ENCODE measurements at regions not wholly inside any gene's neighbourhood (a gene's known extent, or its start where the extent isn't known, plus 50 kb on each side); places are given as distances from the start of the nearest gene placed in this dataset.

DNA sequence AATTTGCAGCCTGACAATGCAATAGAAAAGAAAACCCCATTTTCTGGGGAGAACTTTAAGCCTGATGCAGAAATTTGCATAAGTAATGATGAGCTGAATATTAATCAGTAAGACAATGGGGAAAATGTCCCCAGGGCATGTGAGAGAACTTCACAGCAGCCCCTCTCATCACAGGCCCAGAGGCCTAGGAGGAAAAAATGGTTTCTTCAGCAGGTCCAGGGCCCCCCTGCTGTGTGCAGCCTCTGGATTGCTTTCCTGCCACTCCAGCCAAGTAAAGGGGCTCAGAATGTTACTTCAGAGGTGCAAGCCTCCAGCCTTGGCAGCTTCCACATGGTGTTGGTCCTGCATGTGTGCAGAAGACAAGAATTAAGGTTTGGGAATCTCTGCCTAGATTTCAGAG lies 900.3 kb upstream of the ROBO1 start:
- Histone ChIP-seq H3K4me3 (no peak overlapping the region), H3K4me1 (replicated peaks) (no peaks in the 10 kb centered on the region), H3K9me3 (no peaks in the 10 kb centered on the region), H3K36me3 (no peaks in the 10 kb centered on the region), H3K27ac (no peak overlapping the region), H3K27me3 (replicated peaks; ENCODE audit: insufficient read depth) (no peaks in the 10 kb centered on the region)
- DNase-seq (ENCODE audit: low spot score): no peak
- intact Hi-C loops (cut with DNase I): no loop called here
- TF ChIP-seq POLR2A (IDR thresholded peaks at IDR 0.05) (no peak), POLR2AphosphoS5 (IDR thresholded peaks at IDR 0.05) (no peak)
- TF ChIP-seq, protein P1, sequence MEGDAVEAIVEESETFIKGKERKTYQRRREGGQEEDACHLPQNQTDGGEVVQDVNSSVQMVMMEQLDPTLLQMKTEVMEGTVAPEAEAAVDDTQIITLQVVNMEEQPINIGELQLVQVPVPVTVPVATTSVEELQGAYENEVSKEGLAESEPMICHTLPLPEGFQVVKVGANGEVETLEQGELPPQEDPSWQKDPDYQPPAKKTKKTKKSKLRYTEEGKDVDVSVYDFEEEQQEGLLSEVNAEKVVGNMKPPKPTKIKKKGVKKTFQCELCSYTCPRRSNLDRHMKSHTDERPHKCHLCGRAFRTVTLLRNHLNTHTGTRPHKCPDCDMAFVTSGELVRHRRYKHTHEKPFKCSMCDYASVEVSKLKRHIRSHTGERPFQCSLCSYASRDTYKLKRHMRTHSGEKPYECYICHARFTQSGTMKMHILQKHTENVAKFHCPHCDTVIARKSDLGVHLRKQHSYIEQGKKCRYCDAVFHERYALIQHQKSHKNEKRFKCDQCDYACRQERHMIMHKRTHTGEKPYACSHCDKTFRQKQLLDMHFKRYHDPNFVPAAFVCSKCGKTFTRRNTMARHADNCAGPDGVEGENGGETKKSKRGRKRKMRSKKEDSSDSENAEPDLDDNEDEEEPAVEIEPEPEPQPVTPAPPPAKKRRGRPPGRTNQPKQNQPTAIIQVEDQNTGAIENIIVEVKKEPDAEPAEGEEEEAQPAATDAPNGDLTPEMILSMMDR (IDR thresholded peaks at IDR 0.05): no peak

DNA sequence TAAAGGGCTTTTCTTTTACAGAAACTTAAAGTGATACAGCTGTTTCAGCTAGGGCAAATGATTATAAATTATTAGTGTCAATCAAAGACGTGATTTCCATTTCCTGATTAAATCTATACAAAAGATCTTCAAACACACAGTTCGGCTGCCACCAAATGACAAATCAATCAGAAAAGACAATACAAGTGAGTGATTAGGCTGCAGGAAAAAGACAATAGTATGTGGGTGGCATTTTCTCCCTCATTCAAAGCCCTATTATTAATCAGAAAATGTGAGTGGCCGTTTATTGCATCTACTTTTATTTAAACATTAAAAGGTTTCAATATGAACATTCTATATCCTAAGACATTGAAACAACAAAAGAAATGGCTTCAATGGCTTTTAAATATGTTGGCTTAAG lies 895.6 kb upstream of the ROBO1 start:
- DNase-seq (ENCODE audit: low spot score): no peak
- 34% methylated on average over 3 of the region's 3 CpGs for WGBS
- H3K27me3 ChIP-seq (replicated peaks; ENCODE audit: insufficient read depth): no peaks in the 10 kb centered on the region
- H3K9me3 ChIP-seq: no peaks in the 10 kb centered on the region
- TF ChIP-seq, protein P1 (IDR thresholded peaks at IDR 0.05): no peak
- TF ChIP-seq POLR2AphosphoS5 (IDR thresholded peaks at IDR 0.05) (no peak), POLR2A (IDR thresholded peaks at IDR 0.05) (no peak)
- H3K4me3 ChIP-seq: no peak overlapping the region
- intact Hi-C loops (cut with DNase I): no loop called here
- no peak overlapping the region for H3K27ac ChIP-seq
- no peaks in the 10 kb centered on the region for H3K36me3 ChIP-seq
- H3K4me1 ChIP-seq (replicated peaks): no peaks in the 10 kb centered on the region

DNA sequence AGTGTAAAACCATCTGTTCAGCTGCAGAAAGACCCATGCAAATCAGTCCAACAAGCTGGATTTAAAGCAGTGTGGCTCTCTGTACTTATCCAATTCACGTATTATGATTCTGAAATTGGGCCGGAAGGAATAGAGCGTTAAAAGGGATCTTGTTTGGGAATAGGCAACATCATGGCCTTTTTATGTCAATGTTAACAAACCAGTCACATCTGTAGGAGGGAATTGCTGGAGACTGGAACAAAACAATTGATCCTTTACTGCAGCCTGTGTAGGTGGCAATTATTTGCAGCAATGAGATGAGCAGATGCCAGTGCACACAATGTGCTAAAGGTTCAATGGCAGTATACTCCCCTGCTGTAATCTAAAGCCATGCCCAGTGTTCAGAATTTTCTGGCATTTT lies 887.4 kb upstream of the ROBO1 start:
- intact Hi-C loops (cut with DNase I): no loop called here
- TF ChIP-seq POLR2A (IDR thresholded peaks at IDR 0.05): no peak
- TF ChIP-seq, protein P1 (IDR thresholded peaks at IDR 0.05): no peak
- no peak for TF ChIP-seq POLR2AphosphoS5 (IDR thresholded peaks at IDR 0.05)
- H3K27me3 ChIP-seq (replicated peaks; ENCODE audit: insufficient read depth): no peaks in the 10 kb centered on the region
- H3K4me1 ChIP-seq (replicated peaks): no peaks in the 10 kb centered on the region
- no peaks in the 10 kb centered on the region for H3K9me3 ChIP-seq
- 88% methylated on average over 3 of the region's 3 CpGs for WGBS
- DNase-seq (ENCODE audit: low spot score): no peak
- no peak overlapping the region for H3K27ac ChIP-seq
- no peak overlapping the region for H3K4me3 ChIP-seq
- H3K36me3 ChIP-seq: no peaks in the 10 kb centered on the region

DNA sequence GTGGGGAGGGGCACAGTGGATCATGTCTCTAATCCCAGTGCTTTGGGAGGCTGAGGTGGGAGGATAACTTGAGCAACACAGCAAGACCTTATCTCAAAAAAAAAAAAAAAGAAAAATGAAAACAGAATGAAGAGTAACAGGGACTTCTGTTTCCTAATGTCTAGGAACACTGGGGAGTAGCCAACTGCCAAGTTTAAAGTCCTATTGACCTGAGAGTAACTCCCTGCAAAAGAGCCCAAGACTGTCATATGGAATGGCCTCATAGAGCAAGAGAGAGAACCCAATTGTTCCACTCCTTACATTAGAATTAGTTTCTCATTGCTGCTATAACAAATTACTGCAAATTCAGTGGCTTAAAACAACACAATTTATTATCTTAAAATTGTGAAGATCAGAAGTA lies 881.4 kb upstream of the ROBO1 start:
- Histone ChIP-seq H3K4me3 (no peak overlapping the region), H3K27me3 (replicated peaks; ENCODE audit: insufficient read depth) (no peaks in the 10 kb centered on the region), H3K36me3 (no peaks in the 10 kb centered on the region), H3K27ac (no peak overlapping the region), H3K4me1 (replicated peaks) (no peaks in the 10 kb centered on the region), H3K9me3 (no peaks in the 10 kb centered on the region)
- no peak for DNase-seq (ENCODE audit: low spot score)
- TF ChIP-seq POLR2AphosphoS5 (IDR thresholded peaks at IDR 0.05) (no peak), POLR2A (IDR thresholded peaks at IDR 0.05) (no peak)
- TF ChIP-seq, protein P1 (IDR thresholded peaks at IDR 0.05): no peak
- intact Hi-C loops (cut with DNase I): no loop called here

DNA sequence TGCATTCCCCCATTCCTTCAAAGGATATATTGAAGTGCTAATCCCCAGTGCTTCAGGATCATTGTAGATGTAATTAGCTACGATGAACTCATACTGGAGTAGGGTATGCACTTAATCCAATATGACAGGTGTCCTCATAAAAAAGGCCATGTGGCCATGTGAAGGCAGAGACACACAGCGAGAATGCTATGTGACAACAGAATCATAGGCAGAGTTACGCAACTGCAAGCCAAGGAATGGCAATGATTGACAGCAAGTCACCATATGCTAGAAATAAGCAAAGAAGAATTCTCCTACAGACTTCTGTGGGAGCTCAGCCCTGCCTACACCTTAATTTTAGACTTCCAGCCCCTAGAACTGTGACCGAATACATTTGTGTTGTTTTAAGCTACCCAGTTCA lies 875.6 kb upstream of the ROBO1 start:
- Histone ChIP-seq H3K27me3 (replicated peaks; ENCODE audit: insufficient read depth) (no peaks in the 10 kb centered on the region), H3K4me1 (replicated peaks) (no peaks in the 10 kb centered on the region), H3K9me3 (no peaks in the 10 kb centered on the region), H3K4me3 (no peak overlapping the region), H3K36me3 (no peaks in the 10 kb centered on the region), H3K27ac (no peak overlapping the region)
- TF ChIP-seq POLR2A (IDR thresholded peaks at IDR 0.05) (no peak), POLR2AphosphoS5 (IDR thresholded peaks at IDR 0.05) (no peak)
- TF ChIP-seq, protein P1 (IDR thresholded peaks at IDR 0.05): no peak
- 73% methylated on average over 4 of the region's 4 CpGs for WGBS
- intact Hi-C loops (cut with DNase I): no loop called here
- DNase-seq (ENCODE audit: low spot score): no peak

All from prostate gland (tissue), 2 donors.